HG03571 (cell line): ENCODE measurements at regions not wholly inside any gene's neighbourhood (a gene's known extent, or its start where the extent isn't known, plus 50 kb on each side); places are given as distances from the start of the nearest gene placed in this dataset.

Experiments
- ATAC-seq: cut with Tn5 transposase; IDR thresholded peaks from one replicate; pipeline ENCODE4 v1.9.1; 2021; ENCODE audit not compliant: unreplicated experiment

DNA sequence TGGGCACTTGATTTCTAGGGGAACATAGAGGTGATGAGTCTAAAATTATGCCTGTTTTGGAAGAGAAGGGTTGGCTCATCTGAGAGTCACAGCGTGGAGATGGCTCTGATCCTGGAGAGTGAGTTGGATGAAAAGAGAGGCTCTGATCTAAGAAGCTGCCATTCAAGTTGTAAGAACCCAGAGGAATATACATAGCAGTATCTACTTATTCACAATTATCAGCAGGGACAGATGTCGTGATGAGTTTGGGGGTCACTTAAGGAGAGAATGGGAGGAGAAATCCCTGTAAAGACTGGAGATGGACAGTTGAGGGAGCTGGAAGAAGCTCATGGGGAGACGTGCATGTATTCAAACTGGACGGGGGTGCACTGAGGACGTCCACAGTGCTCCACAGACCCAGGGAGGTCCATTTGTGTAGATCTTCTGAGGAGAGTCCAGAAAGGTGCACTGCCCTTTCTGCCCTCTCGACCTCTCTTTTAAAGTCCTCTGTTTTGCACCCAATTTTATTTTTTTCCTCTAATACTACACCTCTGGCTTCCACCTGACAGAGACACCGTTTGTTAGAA, 124.7 kb upstream of the SSTR4 start:
- no peak for ATAC-seq

DNA sequence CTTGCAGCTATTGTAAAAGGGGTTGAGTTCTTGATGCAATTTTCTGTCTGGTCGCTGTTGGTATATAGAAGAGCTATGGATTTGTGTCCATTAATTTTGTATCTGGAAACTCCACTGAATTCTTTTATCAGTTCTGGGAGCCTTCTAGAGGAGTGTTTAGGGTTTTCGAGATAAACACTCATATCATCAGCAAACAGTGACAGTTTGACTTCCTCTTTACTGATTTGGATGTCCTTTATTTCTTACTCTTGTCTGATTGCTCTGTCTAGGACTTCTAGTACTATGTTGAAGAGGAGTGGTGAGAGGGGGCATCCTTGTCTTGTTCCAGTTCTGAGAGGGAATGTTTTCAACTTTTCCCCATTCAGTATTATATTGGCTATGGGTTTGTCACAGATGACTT, 120.8 kb upstream of the SSTR4 start:
- ATAC-seq: no peak

DNA sequence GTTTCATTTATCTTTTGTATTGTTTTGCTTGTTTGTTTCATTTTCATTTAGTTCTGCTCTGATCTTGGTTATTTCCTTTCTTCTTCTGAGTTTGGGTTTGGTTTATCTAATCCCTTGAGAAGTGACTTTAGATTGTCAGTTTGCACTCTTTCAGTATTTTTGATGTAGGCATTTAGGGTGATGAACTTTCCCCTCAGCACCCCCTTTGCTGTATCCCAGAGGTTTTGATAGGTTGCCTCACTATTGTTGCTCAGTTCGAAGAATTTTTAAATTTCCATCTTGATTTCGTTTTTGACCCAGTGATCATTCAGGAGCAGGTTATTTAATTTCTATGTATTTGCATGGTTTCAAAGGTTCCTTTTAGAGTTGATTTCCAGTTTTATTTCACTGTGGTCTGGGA, 119.6 kb upstream of the SSTR4 start:
- no peak for ATAC-seq

DNA sequence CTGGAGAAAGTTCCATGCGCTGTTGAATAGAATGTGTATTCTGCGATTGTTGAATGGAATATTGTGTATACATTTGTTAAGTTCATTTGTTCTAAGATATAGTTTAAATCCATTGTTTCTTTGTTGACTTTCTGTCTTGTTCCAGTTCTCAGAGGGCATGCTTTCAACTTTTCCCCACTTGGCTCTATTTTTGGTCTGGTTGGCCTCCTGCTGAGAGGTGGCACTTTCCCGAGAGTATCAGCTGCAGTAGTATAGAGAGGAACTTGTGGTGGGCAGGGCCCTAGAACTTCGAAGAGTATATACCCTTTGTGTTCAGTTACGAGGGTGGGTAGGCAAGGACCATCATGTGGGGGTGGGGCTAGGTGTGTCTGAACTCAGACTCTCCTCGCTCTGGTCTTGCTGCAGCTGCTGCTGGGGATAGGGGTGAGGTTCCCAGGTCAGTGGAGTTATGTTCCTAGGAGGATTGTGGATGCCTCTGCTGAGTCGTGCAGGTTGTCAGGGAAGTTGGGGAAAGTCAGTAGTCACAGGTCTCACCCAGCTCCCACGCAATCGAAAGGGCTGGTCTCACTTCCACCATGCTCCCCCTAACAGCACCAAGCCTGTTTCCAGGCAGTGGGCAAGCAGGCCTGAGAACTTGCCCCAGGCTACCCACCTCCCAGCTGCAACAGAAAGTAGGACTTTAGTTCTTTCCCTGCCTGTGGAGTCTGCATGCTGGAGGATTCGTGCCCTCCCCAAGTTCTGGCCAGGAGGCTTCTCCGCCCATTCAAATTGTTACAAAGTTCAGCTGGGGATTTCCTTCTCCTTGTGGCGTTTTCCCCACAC, 118.9 kb upstream of the SSTR4 start:
- ATAC-seq: no peak

DNA sequence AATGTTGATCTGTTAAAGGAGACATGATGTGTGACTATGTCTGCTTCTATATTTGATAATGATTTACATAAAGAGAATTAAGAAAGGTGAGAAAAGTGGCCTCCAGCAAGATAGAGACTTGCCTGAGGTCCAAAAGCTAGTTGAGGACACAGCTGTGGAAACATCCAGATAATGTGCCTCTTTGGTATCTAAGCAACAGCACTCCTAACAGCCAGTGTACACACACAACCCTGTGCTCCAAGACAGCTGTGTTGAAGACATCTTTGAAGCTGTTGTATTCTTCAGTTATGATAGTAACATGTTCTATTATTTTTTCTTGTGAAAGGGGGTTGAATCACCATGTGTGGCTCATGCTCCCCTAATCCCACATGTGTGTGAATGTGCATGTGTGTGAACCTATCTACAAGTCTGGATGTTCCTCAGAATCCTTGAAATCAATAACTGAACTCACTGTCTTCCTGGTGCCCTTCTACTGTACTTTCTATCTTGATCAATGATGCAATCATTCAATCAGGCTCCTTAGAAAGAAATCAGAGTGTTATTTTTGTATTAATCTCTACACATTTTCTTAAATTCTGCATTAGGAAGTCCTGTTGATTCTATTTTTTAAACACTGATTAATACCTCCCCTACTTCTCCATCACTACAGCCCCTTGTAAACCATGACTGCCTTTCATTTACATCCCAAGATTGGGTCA, 116.7 kb upstream of the SSTR4 start:
- no peak for ATAC-seq

DNA sequence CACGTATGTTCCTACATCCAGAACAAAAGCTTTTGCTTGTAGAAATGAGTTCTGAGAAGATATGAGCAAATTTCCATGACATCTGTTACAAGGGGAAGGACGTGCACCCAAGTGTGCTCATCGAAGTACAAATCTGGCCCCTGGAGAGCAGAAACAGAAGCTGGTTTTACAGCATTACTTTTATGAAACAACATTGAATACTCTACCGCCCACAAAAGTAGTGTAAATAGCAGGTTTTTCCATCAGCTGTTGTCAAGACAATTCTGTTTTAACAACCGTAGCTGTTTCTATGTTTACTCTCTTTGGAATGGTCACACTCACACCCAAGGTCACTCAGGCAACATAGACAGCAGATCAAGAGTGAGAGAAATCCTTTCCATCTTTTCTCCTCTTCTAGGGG, 114.2 kb upstream of the SSTR4 start:
- ATAC-seq: no peak

DNA sequence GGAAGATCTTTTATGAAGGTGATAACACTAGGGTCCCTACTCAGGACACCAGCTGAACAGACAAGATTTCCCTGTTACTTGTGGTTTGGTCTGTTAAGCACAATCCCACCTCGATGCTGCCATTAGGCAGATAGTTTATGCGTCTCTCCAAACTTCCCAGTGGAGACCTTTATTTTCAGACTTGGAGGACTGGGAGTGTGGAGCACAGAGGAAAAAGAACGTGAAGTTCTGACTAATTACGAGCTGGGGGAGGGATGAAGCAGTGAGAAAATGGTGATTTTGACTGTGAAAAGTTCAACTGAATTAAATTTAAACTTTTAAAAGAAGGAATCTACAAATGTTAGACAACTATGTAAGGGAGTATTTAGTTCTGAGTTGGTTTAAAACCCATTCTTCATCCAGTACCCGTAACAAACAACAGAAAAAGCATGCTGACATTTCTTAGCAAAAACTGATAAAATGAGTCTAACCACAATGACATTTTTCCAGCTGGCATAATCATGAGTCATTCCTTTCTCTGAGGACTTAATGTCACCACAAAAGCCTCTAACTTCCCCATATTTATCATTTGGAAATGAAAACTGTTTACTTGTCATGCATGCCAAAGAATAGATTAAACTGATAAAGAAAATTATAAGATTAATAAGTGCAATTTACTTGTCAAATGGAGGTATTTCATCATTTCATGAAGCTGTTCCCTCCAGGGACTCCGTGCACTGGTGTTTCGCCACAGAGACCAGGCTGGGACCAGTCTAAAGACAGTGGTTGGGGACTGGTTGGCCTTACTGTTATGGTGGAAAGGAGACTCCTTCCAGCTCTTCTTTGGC, 113.3 kb upstream of the SSTR4 start:
- ATAC-seq: no peak

DNA sequence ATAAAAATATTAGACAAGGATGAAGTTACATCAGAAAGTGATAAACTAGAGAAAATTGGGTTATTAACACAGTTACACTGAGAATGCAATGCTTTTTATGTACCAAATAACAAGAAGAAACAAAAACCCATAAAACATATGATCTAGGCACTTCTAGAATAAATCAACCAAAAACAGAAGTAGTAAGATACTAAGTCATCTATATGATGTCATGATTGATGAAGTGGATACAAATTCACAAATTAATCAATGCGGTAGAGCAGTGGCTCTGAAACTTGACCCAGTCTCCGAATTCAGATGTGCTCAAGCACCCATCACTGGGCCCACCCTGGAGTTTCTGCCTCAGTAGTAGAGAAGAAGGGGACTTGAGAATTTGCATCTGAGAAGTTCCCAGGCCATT, 112.1 kb upstream of the SSTR4 start:
- no peak for ATAC-seq

DNA sequence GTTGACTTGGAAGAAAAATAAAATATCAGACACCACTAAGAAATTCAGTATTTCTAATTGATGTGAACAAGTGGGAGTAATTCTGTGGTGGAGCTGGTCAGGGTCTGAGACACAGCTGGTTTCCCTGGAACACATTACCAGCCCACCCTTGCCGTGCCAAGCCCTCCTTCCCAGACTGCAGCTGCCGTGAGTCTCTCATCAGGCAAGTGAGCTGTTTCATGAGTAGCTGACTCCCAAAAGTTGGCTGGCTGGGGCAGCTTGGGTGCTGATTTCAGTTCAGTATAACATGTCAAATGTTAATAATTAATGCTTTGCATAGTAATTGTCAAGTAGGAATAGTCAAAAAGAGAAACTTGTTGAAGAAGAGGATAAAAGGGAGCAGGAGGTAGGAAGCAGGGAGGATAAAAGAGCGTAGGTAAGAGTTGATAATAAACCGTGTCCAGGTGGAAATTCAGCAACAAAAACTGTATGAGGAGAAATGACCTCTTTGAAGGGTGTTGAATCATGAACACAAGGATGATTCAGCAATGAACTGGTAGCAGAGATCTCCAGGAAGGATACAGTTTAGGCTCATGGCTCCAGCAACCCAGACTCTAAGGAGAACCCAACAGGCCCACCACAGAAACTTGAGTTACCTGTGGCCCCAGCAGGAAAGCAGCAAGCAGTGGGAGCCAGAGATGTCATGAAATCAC, 110.9 kb upstream of the SSTR4 start:
- no peak for ATAC-seq

DNA sequence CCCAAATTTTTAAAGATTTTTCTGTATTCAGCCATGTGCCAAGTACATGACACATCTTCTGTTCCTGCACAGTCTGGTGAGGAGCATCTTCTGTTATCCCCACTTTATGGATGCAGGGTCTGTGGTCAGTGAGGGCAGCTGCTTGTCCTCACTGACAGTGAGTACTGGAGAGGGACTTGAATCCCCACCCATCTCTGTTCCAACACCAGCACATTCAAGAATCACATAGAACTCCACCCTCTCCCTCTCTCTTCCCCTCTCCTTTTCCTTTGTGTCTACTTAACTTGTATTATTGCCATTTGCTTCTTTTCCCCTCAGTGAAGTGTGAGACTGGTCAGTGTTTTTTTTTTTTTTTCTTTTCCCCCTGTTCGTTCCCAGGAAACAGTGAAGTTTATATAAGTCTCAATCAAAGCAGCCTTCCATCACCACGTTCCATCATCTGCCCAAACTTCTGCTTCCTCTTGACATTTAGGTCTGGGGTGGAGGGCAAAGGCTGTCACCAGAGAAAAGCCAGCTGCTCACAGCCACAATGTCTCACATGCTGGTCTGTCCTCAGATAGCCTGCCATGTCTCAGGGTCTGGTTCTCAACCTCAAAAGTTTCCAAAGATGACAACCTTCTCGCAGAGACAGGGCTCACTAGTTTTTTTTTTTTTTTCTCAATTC, 110.0 kb upstream of the SSTR4 start:
- no peak for ATAC-seq

DNA sequence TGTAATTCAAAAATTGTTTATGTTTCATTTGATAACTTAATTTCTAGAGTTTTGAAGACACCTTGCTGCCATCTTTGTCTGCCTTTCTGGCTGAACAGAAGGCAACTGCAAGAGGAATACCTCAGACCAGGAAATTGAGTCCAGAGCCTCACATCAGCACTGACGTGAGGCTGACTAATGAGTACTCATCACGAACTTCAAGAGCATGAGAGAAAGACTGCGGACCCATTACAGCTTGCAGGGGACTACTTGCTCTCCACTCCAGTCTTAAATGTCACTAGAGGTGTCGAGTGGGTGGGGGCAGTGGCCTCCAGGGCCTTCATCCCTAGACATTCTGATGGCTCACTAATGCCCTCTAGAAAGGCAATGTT, 109.5 kb upstream of the SSTR4 start:
- no peak for ATAC-seq

DNA sequence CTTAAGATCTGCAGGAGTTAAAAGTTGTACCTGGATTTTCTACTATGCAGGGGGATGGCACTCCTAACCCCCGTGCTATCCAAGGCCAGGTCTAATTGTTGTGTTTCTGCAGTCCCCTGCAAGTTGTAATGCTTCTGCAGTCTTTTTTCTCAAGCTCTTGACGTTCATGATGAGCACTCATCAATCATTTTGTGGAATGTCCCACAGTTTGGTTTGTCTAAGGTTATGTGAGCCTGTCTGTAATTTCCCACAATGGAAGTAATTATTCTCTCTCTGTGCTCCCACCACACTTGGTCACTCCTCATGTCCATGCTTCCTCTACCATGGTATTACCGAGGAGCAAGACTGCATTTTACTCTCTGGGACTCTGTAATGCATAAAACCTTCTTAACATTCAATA, 107.6 kb upstream of the SSTR4 start:
- ATAC-seq: no peak

DNA sequence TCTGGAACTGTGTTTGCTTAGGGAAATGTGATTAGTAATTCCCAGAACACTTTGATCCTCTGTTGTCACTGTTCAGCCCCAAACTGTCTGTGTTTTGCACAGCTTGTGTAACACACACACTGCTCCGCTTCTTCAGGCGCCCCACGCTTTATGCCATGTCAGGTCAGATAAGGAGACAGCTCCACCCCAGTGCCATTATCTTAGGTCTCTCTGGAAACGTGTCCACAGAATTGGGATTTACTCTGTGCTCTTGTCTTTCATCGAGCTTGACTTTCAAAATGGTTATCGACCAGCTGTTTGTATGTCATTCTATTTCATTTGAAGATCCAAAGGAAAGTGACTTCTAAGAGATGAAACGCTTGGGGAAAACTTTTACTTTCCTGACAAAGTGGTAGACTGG, 106.4 kb upstream of the SSTR4 start:
- ATAC-seq: no peak

DNA sequence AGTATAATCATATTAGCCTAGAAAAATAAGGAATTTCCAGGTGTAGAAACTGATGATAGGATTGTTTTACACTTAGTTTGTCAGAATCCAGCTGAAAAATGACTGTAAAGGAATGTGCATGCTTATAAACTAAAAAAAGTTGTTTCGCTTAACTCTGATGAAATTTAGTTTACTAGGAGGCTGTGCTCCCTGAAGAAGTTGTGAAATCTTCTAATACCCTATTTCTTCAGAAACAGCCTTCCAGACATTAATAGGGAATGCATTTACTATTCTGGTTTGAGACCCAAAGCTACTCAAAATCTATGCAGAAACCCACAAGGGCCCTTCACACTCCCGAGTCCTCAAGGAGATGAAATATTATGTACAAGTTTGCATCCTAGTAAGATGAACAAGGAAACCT, 105.5 kb upstream of the SSTR4 start:
- ATAC-seq: no peak

DNA sequence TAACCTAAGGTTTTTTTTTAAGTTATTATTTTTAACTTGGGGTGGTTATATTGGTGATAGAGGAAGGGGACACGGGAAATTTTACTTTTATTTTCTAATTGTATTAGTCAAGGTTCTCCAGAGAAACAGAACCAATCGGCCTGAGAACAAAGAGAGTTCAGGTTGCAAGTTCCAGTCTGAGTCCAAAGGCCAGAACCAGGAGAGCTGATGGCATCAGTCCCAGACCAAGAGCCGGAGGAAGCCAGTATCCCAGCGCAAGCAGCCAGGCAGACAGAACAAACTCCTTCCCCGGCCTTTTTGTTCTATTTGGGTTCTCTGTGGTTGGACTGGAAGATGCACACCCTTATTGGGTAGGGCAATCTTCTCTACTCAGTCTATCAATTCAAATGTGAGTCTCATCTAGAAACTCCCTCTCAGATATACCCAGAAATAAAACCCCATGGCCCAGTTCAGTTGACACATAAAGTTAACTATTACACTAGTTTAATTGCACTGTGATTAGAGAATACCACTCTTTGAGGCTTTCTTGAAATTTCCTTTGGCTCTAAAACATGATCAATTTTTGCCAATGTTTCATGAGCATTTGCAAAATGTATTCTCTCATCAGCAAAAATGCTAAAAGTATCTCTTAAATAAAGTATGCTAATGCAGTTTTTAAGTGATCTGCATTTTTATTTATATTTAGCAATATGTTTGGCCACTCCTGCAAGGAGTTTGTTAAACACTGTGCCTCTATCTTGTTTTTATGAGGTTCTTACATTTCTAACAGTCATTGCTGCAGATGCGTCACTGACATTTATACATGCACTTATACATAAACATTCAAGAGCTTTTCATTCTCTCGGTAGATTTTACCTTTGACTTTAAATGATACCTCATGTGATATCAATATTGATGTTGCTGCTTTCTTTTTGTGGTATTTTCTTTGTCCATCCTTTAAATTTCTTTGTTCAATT, 103.2 kb upstream of the SSTR4 start:
- ATAC-seq: no peak

DNA sequence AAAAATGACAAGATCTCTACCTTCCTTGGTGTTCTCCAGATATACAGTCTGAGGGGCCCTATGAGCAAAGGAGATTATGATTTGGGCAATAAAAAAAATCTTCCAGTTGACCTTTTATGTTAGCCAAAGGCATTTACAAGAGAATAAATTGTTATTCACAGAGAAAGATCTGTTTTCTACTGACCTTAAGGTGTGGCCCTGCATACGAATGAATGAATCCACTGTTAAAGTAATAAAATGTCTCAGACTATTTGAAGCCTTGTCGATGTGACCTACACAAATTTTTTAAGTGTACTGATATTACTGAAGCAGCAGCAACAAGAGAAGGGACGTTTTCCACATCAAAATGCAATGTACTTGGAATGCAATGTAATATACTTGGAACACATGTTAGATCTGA, 95.9 kb upstream of the SSTR4 start:
- no peak for ATAC-seq

DNA sequence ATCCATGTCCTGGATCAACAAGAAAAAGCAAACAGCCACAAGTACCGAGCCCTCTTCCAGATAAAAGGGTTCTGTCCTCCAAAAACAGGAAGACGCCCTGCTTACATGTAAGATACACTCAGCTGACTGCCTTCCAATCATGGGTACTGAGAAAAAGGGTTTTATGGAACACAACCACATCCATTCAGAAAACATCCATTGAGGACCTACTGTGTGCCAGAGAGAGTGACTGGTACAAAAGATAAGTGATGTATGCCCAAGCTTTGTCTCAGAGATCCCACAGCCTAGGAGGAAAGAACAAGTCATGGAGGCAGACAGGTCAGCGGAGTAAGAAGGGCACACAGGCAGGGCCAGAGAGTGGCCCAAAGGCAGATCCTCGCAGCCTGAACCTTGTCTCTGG, 94.8 kb upstream of the SSTR4 start:
- no peak for ATAC-seq

DNA sequence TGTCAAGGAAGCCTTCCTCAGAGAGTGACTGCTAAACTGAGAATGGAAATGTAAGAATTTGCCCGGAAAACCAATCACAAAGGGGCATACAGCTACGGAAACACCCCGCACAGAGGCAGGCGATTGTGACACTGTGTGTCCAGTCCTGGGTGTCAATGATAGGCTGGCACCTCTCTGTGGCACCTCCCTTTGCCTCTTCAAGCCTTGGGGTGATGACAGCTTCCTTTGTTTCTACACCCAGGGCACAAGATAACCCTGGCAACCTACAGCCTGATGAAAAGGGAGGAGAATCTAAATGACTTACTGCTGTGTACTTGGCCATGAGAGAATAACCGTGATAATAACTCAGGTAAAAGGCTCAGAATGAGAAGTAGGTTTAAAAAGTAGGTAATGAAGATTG, 93.6 kb upstream of the SSTR4 start:
- no peak for ATAC-seq

DNA sequence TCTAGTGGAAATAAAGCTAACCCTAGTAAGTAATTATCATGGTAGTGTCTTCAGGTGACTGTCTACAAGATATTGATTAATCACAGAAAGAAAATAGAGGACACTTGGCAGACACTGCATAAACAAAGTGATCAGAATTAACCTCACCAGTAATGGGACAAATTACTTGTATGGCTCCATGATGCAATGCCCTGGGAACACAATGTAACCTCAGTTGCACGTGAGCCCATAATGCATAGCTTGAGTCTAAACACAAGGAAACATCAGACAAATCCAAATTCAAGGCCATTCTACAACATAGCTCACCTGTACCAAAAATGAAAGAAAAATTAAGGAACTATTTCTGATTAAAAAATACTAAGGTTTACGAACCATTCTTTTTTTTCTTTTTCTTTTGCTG, 92.4 kb upstream of the SSTR4 start:
- ATAC-seq: no peak
